ENCODE measurements at regions not wholly inside any gene's neighbourhood (a gene's known extent, or its start where the extent isn't known, plus 50 kb on each side); places are given as distances from the start of the nearest gene placed in this dataset.
"Not testable (repeated sequence)": the region's sequence is repeated elsewhere in the genome, so short reads cannot be mapped to it uniquely, and the experiment has no call there.

- no peak for DNase-seq
Measured at GRCh38 chr15:77909182-77909940, 168.2 kb downstream of the TBC1D2B start.

GRCh38 chr15:77908752-77909111 is 168.8 kb downstream of the TBC1D2B start:
- not testable (repeated sequence) for DNase-seq

GRCh38 chr15:77907824-77908751 is 169.4 kb downstream of the TBC1D2B start:
- DNase-seq: peak; percentile 10

- DNase-seq: not testable (repeated sequence)
Measured at GRCh38 chr15:77906062-77906990, 171.2 kb downstream of the TBC1D2B start.

GRCh38 chr15:77905301-77905920 is 172.1 kb downstream of the TBC1D2B start:
- no peak for DNase-seq

- no peak for DNase-seq
Measured at GRCh38 chr15:77904901-77905300, 172.6 kb downstream of the TBC1D2B start.

- no peak for DNase-seq
Measured at GRCh38 chr15:77904436-77904821, 173.1 kb downstream of the TBC1D2B start.

- not testable (repeated sequence) for DNase-seq
Measured at GRCh38 chr15:77903761-77904435, 173.6 kb downstream of the TBC1D2B start.

- peak; percentile 7 for DNase-seq
Measured at GRCh38 chr15:77902921-77903760, 174.4 kb downstream of the TBC1D2B start.

GRCh38 chr15:77901921-77902750 is 175.4 kb downstream of the TBC1D2B start:
- no peak for DNase-seq

GRCh38 chr15:77901251-77901881 is 176.1 kb downstream of the TBC1D2B start:
- no peak for DNase-seq

- DNase-seq: peak; percentile 26
Measured at GRCh38 chr15:77900331-77900963, 177.1 kb downstream of the TBC1D2B start.

- not testable (repeated sequence) for DNase-seq
Measured at GRCh38 chr15:77899776-77900175, 177.7 kb downstream of the TBC1D2B start.

- no peak for DNase-seq
Measured at GRCh38 chr15:77898811-77899730, 178.4 kb downstream of the TBC1D2B start.

GRCh38 chr15:77897896-77898406 is 179.6 kb downstream of the TBC1D2B start:
- no peak for DNase-seq

GRCh38 chr15:77897113-77897895 is 180.2 kb downstream of the TBC1D2B start:
- not testable (repeated sequence) for DNase-seq

Measured in CD4-positive, alpha-beta T cell treated with Interleukin-17A for 1 hour (primary cell).